T-cell (primary cell): ENCODE measurements at regions not wholly inside any gene's neighbourhood (a gene's known extent, or its start where the extent isn't known, plus 50 kb on each side); places are given as distances from the start of the nearest gene placed in this dataset.

Source experiments
- ATAC-seq, 4 experiments: fragments of 200-7000 bp in 3 of 4; fragments of 150-1000 bp in 1 of 4; cut with Tn5 transposase; replicated peaks in 1 of 4; 1 replicate in 3 of 4; 2 replicates in 1 of 4; pipeline ENCODE4 v1.10.0; 2021; ENCODE audit warnings: moderate library complexity in 3 of 4, mild to moderate bottlenecking in 2 of 4, moderate number of reproducible peaks in 1 of 4
- CTCF ChIA-PET, 2 donors: fragments of 300-600 bp; sonication (Branson Sonifier 250); formaldehyde crosslinking; loops; one replicate each; lab custom pipeline; 2022; ENCODE audit warnings: antibody characterized with exemption in 2 of 2; lab: Charles Lee
- POLR2A ChIA-PET, 2 donors: fragments of 300-600 bp; sonication (Branson Sonifier 250); formaldehyde crosslinking; loops; one replicate each; lab custom pipeline; 2022; ENCODE audit warnings: antibody characterized with exemption in 2 of 2; lab: Charles Lee
- DNase-seq, 35 experiments: peaks; one replicate each; pipeline versions ENCODE4 v3.0.0 to v3.0.0-alpha.2; 2013 to 2023
- H3K27ac ChIP-seq: one replicate; pipeline ENCODE4 v1.5.1; 2013; ENCODE audit warnings: low read length
- H3K27me3 ChIP-seq, 2 experiments: replicated peaks in 1 of 2; 1 replicate in 1 of 2; 2 replicates in 1 of 2; pipeline versions ENCODE4 v1.6.1 to v1.7.0; 2013; ENCODE audit warnings: low read length in 1 of 2, mixed read lengths in 1 of 2; ENCODE audit not compliant: control insufficient read depth in 2 of 2, insufficient read depth in 2 of 2; ENCODE audit errors: extremely low read depth in 1 of 2
- H3K36me3 ChIP-seq, 2 donors: 1 replicate in 1 of 2; 2 replicates in 1 of 2; pipeline versions ENCODE4 v1.6.1 to v1.7.0; 2013; ENCODE audit warnings: low read length in 1 of 2; ENCODE audit not compliant: control insufficient read depth in 2 of 2, insufficient read depth in 1 of 2; ENCODE audit errors: extremely low read depth in 1 of 2
- H3K4me1 ChIP-seq, 2 experiments: 1 replicate in 1 of 2; 2 replicates in 1 of 2; pipeline versions ENCODE4 v1.6.1 to v1.7.0; 2013; ENCODE audit warnings: low read length in 2 of 2, mixed read lengths in 1 of 2; ENCODE audit not compliant: insufficient read depth in 2 of 2, control insufficient read depth in 1 of 2; ENCODE audit errors: extremely low read depth in 1 of 2
- H3K4me3 ChIP-seq, 2 donors: 1 replicate in 1 of 2; 2 replicates in 1 of 2; pipeline versions ENCODE4 v1.5.1 to v1.7.0; 2013; ENCODE audit warnings: mild to moderate bottlenecking in 2 of 2, low read length in 1 of 2, moderate library complexity in 1 of 2; ENCODE audit not compliant: control insufficient read depth in 1 of 2; ENCODE audit errors: extremely low read depth in 1 of 2
- H3K9me3 ChIP-seq: 2 replicates; pipeline ENCODE4 v1.7.0; 2013
- H3K27ac Mint-ChIP-seq, 2 donors: one replicate each; pipeline ENCODE4 v1.8.0; 2020 to 2021; ENCODE audit warnings: mild to moderate bottlenecking in 2 of 2, mixed read lengths in 2 of 2
- H3K27me3 Mint-ChIP-seq, 2 donors: one replicate each; pipeline ENCODE4 v1.8.0; 2021 to 2022; ENCODE audit warnings: mixed read lengths in 2 of 2
- H3K36me3 Mint-ChIP-seq: one replicate; pipeline ENCODE4 v1.8.0; 2021; ENCODE audit warnings: mixed read lengths
- H3K4me1 Mint-ChIP-seq, 3 donors: one replicate each; pipeline ENCODE4 v1.8.0; 2020 to 2022; ENCODE audit warnings: mixed read lengths in 3 of 3, mild to moderate bottlenecking in 1 of 3
- H3K4me3 Mint-ChIP-seq, 3 donors: one replicate each; pipeline ENCODE4 v1.8.0; 2020 to 2022; ENCODE audit warnings: mild to moderate bottlenecking in 3 of 3, mixed read lengths in 3 of 3, moderate library complexity in 3 of 3
- H3K9me3 Mint-ChIP-seq, 3 donors: one replicate each; pipeline ENCODE4 v1.8.0; 2020 to 2022; ENCODE audit warnings: mixed read lengths in 3 of 3
- WGBS: methylation state at CpG from one replicate; pipeline ENCODE4 v1.1.5; 2013; ENCODE audit warnings: missing lambda C conversion rate; ENCODE audit not compliant: insufficient coverage; 5-methylcytosine and 5-hydroxymethylcytosine counted together

GRCh38 chr21:43360441-43361126, 66.3 kb downstream of the SIK1 start:
- Histone ChIP-seq H3K4me1 (peaks cover 11 to 27% of the 10 kb centered on the region in 2 experiments), H3K27ac (no peak overlapping the region), H3K9me3 (no peaks in the 10 kb centered on the region), H3K27me3 (peaks cover 0 to 14% of the 10 kb centered on the region in 2 experiments), H3K4me3 (no peak overlapping the region), H3K36me3 (no peaks in the 10 kb centered on the region)
- Mint-ChIP-seq H3K4me3 (peak overlapping the region in 2 of 3 donors; percentile 73 to 82), H3K27ac (peak overlapping the region in 1 of 2 donors; percentile 85), H3K4me1 (peaks cover 22 to 30% (median 23%) of the 10 kb centered on the region in 3 donors), H3K36me3 (no peaks in the 10 kb centered on the region), H3K9me3 (no peaks in the 10 kb centered on the region), H3K27me3 (no peaks in the 10 kb centered on the region)
- ATAC-seq: no peak
- WGBS: 93% methylated on average over 28 of the region's 32 CpGs
- CTCF ChIA-PET: no interaction called here
- no peak for DNase-seq
- POLR2A ChIA-PET: no interaction called here

- ChIA-PET CTCF (no interaction called here), POLR2A (no interaction called here)
- DNase-seq (no peak), ATAC-seq (no peak)
- H3K27me3 ChIP-seq: peaks cover 0 to 9% of the 10 kb centered on the region in 2 experiments
- H3K4me1 Mint-ChIP-seq: peaks cover 22 to 29% (median 23%) of the 10 kb centered on the region in 3 donors
- no peaks in the 10 kb centered on the region for H3K27me3 Mint-ChIP-seq
- no peak overlapping the region for H3K4me3 ChIP-seq
- no peak overlapping the region for H3K27ac ChIP-seq
- H3K4me3 Mint-ChIP-seq: no peak overlapping the region
- peaks cover 11 to 27% of the 10 kb centered on the region in 2 experiments for H3K4me1 ChIP-seq
- H3K36me3 ChIP-seq: no peaks in the 10 kb centered on the region
- H3K9me3 Mint-ChIP-seq: no peaks in the 10 kb centered on the region
- H3K9me3 ChIP-seq: no peaks in the 10 kb centered on the region
- no peaks in the 10 kb centered on the region for H3K36me3 Mint-ChIP-seq
- H3K27ac Mint-ChIP-seq: peak overlapping the region in 1 of 2 donors; percentile 39
- WGBS: 85% methylated on average over 20 of the region's 28 CpGs
Measured at GRCh38 chr21:43358940-43359822, 67.8 kb downstream of the SIK1 start.

GRCh38 chr21:43357715-43358430, 69.1 kb downstream of the SIK1 start:
- Histone ChIP-seq H3K27me3 (peaks cover 0 to 11% of the 10 kb centered on the region in 2 experiments), H3K4me1 (peaks cover 9 to 22% of the 10 kb centered on the region in 2 experiments), H3K9me3 (no peaks in the 10 kb centered on the region), H3K36me3 (no peaks in the 10 kb centered on the region), H3K27ac (no peak overlapping the region), H3K4me3 (no peak overlapping the region)
- no peak overlapping the region for H3K27ac Mint-ChIP-seq
- CTCF ChIA-PET: interaction anchor here in 1 of 2 donors (0.7 kb wide), 1 partner anchor 153 kb away, joined by 3 read pairs; no protein-coding TSS in a partner anchor
- POLR2A ChIA-PET: interaction anchor here in 1 of 2 donors (0.6 kb wide), 1 partner anchor 50 kb away, joined by 3 read pairs; no protein-coding TSS in a partner anchor
- no peaks in the 10 kb centered on the region for H3K9me3 Mint-ChIP-seq
- 88% methylated on average over 18 of the region's 24 CpGs for WGBS
- no peak overlapping the region for H3K4me3 Mint-ChIP-seq
- no peaks in the 10 kb centered on the region for H3K27me3 Mint-ChIP-seq
- no peaks in the 10 kb centered on the region for H3K36me3 Mint-ChIP-seq
- H3K4me1 Mint-ChIP-seq: peaks cover 20 to 24% (median 20%) of the 10 kb centered on the region in 3 donors
- ATAC-seq (no peak), DNase-seq (no peak)

- Mint-ChIP-seq H3K36me3 (no peaks in the 10 kb centered on the region), H3K9me3 (no peaks in the 10 kb centered on the region), H3K27me3 (no peaks in the 10 kb centered on the region), H3K27ac (no peak overlapping the region), H3K4me1 (peaks cover under 1 to 6% (median 6%) of the 10 kb centered on the region in 3 donors), H3K4me3 (no peak overlapping the region)
- H3K9me3 ChIP-seq: no peaks in the 10 kb centered on the region
- no peak overlapping the region for H3K27ac ChIP-seq
- ChIA-PET CTCF (no interaction called here), POLR2A (no interaction called here)
- H3K27me3 ChIP-seq: peaks cover 0 to 8% of the 10 kb centered on the region in 2 experiments
- 67% methylated on average over 7 of the region's 7 CpGs for WGBS
- no peak overlapping the region for H3K4me3 ChIP-seq
- H3K4me1 ChIP-seq: peaks cover 0 to 3% of the 10 kb centered on the region in 2 experiments
- ATAC-seq: no peak
- H3K36me3 ChIP-seq: no peaks in the 10 kb centered on the region
- DNase-seq: no peak
Measured at GRCh38 chr21:43355925-43356289, 71.0 kb downstream of the SIK1 start.

- H3K9me3 Mint-ChIP-seq: no peaks in the 10 kb centered on the region
- H3K27ac ChIP-seq: no peak overlapping the region
- ATAC-seq (no peak), DNase-seq (no peak)
- no peaks in the 10 kb centered on the region for H3K36me3 ChIP-seq
- no peaks in the 10 kb centered on the region for H3K9me3 ChIP-seq
- no peaks in the 10 kb centered on the region for H3K4me1 ChIP-seq
- H3K4me3 ChIP-seq: no peak overlapping the region
- ChIA-PET POLR2A (no interaction called here), CTCF (no interaction called here)
- WGBS: 90% methylated on average over 17 of the region's 25 CpGs
- H3K36me3 Mint-ChIP-seq: no peaks in the 10 kb centered on the region
- no peak overlapping the region for H3K27ac Mint-ChIP-seq
- peaks cover 0 to 6% (median 5%) of the 10 kb centered on the region in 3 donors for H3K4me1 Mint-ChIP-seq
- H3K4me3 Mint-ChIP-seq: no peak overlapping the region
- peaks cover 0 to 7% of the 10 kb centered on the region in 2 experiments for H3K27me3 ChIP-seq
- no peaks in the 10 kb centered on the region for H3K27me3 Mint-ChIP-seq
Measured at GRCh38 chr21:43355266-43355924, 71.5 kb downstream of the SIK1 start.

GRCh38 chr21:43354666-43355065, 72.3 kb downstream of the SIK1 start:
- no peaks in the 10 kb centered on the region for H3K36me3 ChIP-seq
- Mint-ChIP-seq H3K27me3 (no peaks in the 10 kb centered on the region), H3K36me3 (no peaks in the 10 kb centered on the region), H3K4me3 (no peak overlapping the region), H3K9me3 (no peaks in the 10 kb centered on the region), H3K4me1 (peaks cover 0 to 6% (median 5%) of the 10 kb centered on the region in 3 donors), H3K27ac (no peak overlapping the region)
- no peak overlapping the region for H3K4me3 ChIP-seq
- no peak overlapping the region for H3K27ac ChIP-seq
- DNase-seq: no peak
- 81% methylated on average over 4 of the region's 4 CpGs for WGBS
- H3K27me3 ChIP-seq: peaks cover 0 to 7% of the 10 kb centered on the region in 2 experiments
- no peak for ATAC-seq
- ChIA-PET POLR2A (no interaction called here), CTCF (no interaction called here)
- H3K4me1 ChIP-seq: no peaks in the 10 kb centered on the region
- H3K9me3 ChIP-seq: no peaks in the 10 kb centered on the region
